ENCODE measurements at regions not wholly inside any gene's neighbourhood (a gene's known extent, or its start where the extent isn't known, plus 50 kb on each side); places are given as distances from the start of the nearest gene placed in this dataset.
"Not testable (repeated sequence)": the region's sequence is repeated elsewhere in the genome, so short reads cannot be mapped to it uniquely, and the experiment has no call there.

DNA sequence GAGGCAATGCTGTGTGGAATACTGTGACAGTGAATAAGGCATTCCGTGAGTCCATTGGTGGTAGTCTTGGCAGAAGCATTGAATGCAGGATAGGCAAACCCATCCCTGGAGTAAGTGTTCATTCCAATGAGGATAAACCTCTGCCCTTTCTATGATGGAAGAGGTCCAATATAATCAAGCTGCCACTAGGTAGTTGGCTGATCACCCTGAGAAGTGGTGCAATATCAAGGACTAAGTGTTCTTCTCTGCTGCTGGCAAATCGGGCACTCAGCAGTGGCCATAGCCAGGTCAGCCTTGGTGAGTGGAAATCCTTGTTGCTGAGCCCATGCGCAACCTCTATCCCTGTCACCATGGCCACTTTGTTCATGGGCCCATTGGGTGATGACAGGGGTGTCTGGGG lies 70.1 kb downstream of the FBXO4 start:
- no peak overlapping the region for H3K9ac ChIP-seq (ENCODE audit: low read depth, low read length)
- no peak overlapping the region for H3K4me3 ChIP-seq (ENCODE audit: low read depth, low read length)
- no peaks in the 10 kb centered on the region for H3K9me3 ChIP-seq (ENCODE audit: control insufficient read depth, insufficient read depth, low read length)
- no peaks in the 10 kb centered on the region for H3K27me3 ChIP-seq (ENCODE audit: control insufficient read depth, insufficient read depth, low read length)
- H3K4me1 ChIP-seq (ENCODE audit: control insufficient read depth, insufficient read depth, low read length) = no peaks in the 10 kb centered on the region
- H3K36me3 ChIP-seq (ENCODE audit: control insufficient read depth, insufficient read depth, low read length) = no peaks in the 10 kb centered on the region

DNA sequence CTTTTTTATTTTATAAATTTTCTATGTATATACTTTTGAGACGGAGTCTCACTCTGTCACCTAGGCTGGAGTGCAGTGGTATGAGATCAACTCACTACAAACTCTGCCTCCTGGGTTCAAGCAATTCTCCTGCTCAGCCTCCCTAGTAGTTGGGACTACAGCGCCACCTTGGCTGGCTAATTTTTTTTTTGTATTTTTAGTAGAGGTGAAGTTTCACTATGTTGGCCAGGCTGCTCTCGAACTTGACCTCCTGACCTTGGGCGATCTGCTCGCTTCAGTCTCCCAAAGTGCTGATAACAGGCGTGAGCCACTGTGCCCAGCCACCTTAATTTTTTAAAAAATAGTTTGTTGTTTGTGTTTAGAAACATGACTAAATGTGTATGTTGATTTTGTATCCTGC lies 76.6 kb downstream of the FBXO4 start:
- Histone ChIP-seq H3K36me3 (ENCODE audit: control insufficient read depth, insufficient read depth, low read length) (no peaks in the 10 kb centered on the region), H3K9me3 (ENCODE audit: control insufficient read depth, insufficient read depth, low read length) (no peaks in the 10 kb centered on the region), H3K4me1 (ENCODE audit: control insufficient read depth, insufficient read depth, low read length) (no peaks in the 10 kb centered on the region), H3K27me3 (ENCODE audit: control insufficient read depth, insufficient read depth, low read length) (no peaks in the 10 kb centered on the region), H3K4me3 (ENCODE audit: low read depth, low read length) (no peak overlapping the region), H3K9ac (ENCODE audit: low read depth, low read length) (no peak overlapping the region)

DNA sequence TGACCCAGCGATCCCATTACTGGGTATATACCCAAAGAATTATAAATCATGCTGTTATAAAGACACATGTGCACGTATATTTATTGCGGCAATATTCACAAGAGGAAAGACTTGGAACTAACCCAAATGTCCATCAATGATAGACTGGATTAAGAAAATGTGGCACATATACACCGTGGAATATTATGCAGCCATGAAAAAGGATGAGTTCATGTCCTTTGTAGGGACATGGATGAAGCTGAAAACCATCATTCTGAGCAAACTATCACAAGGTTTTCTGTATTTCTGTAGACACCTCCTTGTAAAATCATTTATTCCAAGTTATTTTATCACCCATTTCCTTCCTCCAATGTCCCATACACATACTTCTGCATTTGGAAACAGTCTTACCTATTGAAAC lies 78.8 kb downstream of the FBXO4 start:
- H3K9ac ChIP-seq (ENCODE audit: low read depth, low read length); H3K9me3 ChIP-seq (ENCODE audit: control insufficient read depth, insufficient read depth, low read length); H3K4me1 ChIP-seq (ENCODE audit: control insufficient read depth, insufficient read depth, low read length); H3K27me3 ChIP-seq (ENCODE audit: control insufficient read depth, insufficient read depth, low read length); H3K4me3 ChIP-seq (ENCODE audit: low read depth, low read length); H3K36me3 ChIP-seq (ENCODE audit: control insufficient read depth, insufficient read depth, low read length): not testable (repeated sequence)

DNA sequence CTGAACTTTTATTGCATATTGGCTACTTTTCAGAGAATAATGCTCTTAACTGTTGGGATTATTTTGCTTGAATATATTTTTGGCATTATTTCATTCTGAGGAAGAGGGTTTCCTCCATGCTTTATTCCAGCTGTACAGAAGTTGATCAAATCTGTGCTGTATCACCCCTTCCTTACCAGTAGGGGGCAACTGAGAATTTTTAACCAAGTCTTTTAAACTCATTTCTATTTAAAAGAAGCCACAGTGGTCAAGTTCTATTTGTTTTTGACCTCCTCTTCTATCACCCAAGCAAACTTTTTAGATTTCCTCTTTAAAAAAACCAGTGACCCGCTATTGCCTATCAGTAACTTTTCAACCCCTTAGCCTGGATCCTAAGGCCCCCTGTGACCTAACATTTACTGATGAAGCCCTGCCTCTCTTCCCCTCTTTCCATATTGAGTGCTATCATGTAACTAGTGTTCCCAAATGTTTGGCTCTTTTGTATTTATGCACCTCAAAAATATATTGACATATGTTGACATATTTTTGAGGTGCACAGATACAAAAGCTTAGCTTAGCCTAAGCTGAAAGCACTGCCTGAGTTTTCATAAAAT lies 80.6 kb downstream of the FBXO4 start:
- Histone ChIP-seq H3K4me3 (ENCODE audit: low read depth, low read length) (no peak overlapping the region), H3K27me3 (ENCODE audit: control insufficient read depth, insufficient read depth, low read length) (no peaks in the 10 kb centered on the region), H3K4me1 (ENCODE audit: control insufficient read depth, insufficient read depth, low read length) (no peaks in the 10 kb centered on the region), H3K9ac (ENCODE audit: low read depth, low read length) (no peak overlapping the region), H3K36me3 (ENCODE audit: control insufficient read depth, insufficient read depth, low read length) (no peaks in the 10 kb centered on the region), H3K9me3 (ENCODE audit: control insufficient read depth, insufficient read depth, low read length) (no peaks in the 10 kb centered on the region)

DNA sequence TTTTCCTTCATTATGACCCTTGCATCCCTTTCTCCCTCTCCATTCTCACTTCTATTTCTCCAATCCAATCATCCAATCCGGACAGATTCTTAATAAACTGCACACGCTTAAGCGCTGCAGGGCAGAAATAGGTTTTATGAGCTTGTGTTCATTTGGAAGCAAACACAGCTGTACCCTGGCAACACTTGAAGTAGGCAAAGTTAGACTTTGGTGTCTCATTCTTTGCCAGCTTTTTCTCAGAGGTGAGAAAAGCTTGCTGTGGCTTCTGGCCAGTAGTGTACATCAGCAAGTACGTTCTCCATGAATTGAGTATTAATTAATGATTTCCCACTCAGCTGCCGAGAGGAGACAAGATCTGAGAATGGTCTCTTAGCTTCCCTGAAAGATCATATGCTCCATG lies 88.5 kb downstream of the FBXO4 start:
- no peak overlapping the region for H3K9ac ChIP-seq (ENCODE audit: low read depth, low read length)
- H3K4me1 ChIP-seq (ENCODE audit: control insufficient read depth, insufficient read depth, low read length) = no peaks in the 10 kb centered on the region
- no peaks in the 10 kb centered on the region for H3K27me3 ChIP-seq (ENCODE audit: control insufficient read depth, insufficient read depth, low read length)
- no peaks in the 10 kb centered on the region for H3K36me3 ChIP-seq (ENCODE audit: control insufficient read depth, insufficient read depth, low read length)
- no peaks in the 10 kb centered on the region for H3K9me3 ChIP-seq (ENCODE audit: control insufficient read depth, insufficient read depth, low read length)
- no peak overlapping the region for H3K4me3 ChIP-seq (ENCODE audit: low read depth, low read length)

DNA sequence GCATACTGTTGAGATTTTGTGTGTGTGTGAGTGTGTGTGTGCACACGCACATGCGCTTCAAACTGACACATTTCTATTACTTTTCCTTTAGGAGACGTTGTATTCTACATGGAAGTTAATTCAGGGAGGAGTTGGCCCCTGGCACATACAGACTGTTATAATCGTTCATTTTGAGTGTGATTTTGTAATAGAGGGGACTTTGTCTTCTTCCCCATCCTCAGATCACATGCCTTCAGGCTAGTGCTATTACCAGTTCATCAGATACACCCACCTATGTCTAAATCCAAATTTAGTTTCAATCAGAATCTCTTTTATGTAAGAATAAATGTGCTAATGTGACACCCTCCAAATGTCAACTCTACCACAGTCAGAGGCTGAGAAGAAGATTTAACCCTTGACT lies 90.2 kb downstream of the FBXO4 start:
- Histone ChIP-seq H3K4me1 (ENCODE audit: control insufficient read depth, insufficient read depth, low read length) (no peaks in the 10 kb centered on the region), H3K4me3 (ENCODE audit: low read depth, low read length) (no peak overlapping the region), H3K9ac (ENCODE audit: low read depth, low read length) (no peak overlapping the region), H3K36me3 (ENCODE audit: control insufficient read depth, insufficient read depth, low read length) (no peaks in the 10 kb centered on the region), H3K27me3 (ENCODE audit: control insufficient read depth, insufficient read depth, low read length) (no peaks in the 10 kb centered on the region), H3K9me3 (ENCODE audit: control insufficient read depth, insufficient read depth, low read length) (no peaks in the 10 kb centered on the region)

DNA sequence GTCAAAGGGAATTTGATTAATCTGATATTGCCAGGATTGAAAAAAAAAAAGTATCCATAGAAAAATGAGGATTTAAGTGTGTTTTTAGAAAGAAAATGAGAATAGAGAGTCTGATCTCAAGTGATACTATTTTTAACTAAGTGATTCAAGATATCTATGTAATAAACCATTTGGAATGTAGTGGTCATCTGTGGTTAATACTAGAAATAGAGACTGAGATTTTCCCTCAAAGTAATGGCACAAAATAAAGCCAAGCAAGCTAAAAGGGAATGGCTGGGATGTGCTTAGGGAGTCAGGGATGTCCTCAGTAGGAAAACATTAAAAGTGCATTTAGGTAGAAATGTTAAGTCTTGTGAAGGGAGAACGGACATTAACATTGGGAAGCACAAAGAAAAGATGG lies 90.6 kb downstream of the FBXO4 start:
- H3K4me1 ChIP-seq (ENCODE audit: control insufficient read depth, insufficient read depth, low read length) = no peaks in the 10 kb centered on the region
- H3K4me3 ChIP-seq (ENCODE audit: low read depth, low read length) = no peak overlapping the region
- H3K9ac ChIP-seq (ENCODE audit: low read depth, low read length) = no peak overlapping the region
- H3K9me3 ChIP-seq (ENCODE audit: control insufficient read depth, insufficient read depth, low read length) = no peaks in the 10 kb centered on the region
- no peaks in the 10 kb centered on the region for H3K36me3 ChIP-seq (ENCODE audit: control insufficient read depth, insufficient read depth, low read length)
- no peaks in the 10 kb centered on the region for H3K27me3 ChIP-seq (ENCODE audit: control insufficient read depth, insufficient read depth, low read length)

DNA sequence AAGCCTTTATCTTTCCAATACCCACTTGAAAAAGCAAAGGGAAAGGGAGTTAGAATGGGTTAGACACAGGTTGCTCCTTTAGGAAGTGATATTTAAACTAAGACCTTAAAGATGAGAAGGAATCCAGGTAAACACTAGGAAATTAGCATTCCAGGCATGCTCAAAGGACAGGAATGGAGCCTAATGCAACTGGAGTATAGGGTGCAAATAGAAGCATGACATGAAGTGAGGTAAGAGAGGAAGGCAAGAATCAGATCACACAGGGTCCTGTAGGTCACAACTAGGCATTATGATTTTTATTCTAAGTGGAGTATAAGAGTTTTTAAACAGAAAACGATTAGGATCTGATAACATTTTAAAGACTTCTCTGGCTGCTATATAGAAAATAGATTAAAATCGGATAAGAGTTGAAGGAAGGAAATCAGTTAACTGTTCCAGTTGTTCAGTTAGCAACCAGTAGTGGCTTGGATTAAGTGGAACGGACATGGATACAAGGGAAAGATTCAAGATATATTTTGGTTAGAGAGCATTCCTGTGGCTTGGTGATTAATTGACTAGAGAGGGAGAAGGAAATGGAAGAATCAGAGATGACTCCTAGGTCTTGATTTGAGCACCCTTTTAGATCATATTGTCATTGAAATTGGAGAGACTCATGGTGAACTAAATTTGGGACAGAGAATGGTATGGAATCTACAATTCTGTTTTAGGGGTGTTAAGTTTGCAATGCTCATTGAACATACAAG lies 95.9 kb downstream of the FBXO4 start:
- Histone ChIP-seq H3K4me1 (ENCODE audit: control insufficient read depth, insufficient read depth, low read length) (no peaks in the 10 kb centered on the region), H3K4me3 (ENCODE audit: low read depth, low read length) (no peak overlapping the region), H3K9ac (ENCODE audit: low read depth, low read length) (peak overlapping the region; percentile 10), H3K9me3 (ENCODE audit: control insufficient read depth, insufficient read depth, low read length) (no peaks in the 10 kb centered on the region), H3K27me3 (ENCODE audit: control insufficient read depth, insufficient read depth, low read length) (no peaks in the 10 kb centered on the region), H3K36me3 (ENCODE audit: control insufficient read depth, insufficient read depth, low read length) (no peaks in the 10 kb centered on the region)

DNA sequence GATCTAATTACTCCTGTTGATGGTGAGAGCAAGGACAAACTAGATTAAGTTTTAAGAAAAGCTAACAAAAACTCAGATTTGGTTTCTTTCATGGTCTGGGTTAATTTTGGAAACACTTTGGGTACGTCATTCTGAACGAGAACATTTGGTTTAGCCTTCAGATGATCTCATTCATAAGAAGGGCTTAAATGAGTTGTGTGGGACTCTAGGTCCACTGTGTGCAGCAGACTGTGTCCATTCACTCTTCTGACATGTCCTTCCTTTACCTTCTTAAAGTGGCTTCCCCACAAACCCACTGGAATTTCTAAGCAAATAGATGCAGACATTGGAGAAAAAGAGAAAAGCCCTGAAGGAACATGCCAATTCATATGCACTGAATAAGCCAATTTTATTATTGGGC lies 96.8 kb downstream of the FBXO4 start:
- Histone ChIP-seq H3K4me3 (ENCODE audit: low read depth, low read length) (no peak overlapping the region), H3K36me3 (ENCODE audit: control insufficient read depth, insufficient read depth, low read length) (no peaks in the 10 kb centered on the region)

DNA sequence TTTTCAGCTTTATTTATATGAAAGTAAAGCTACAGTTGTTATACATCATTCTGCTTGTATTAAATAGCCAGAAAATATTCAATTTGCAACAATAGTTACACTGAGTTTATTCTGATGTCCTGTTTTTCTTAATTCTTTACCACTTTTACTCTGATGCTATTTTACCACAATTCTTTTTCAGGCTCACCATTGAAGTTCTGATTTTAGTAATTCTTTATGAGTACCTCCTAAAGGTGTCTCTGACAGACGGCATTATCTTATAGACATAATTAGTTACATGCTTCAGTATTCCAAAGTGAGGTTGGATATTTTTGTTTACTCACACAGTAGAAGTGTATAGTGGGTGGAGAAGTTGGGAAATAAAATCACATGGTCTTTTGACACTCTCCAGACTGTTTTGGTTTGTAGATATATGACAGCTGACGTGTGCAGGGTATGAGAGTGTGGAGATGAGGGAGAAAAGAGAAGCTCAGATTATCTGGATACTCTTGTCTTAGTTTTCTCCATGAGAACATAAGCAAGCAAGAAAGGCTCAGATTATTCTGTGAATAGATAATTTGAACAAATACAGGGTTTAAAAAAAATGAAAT lies 97.4 kb downstream of the FBXO4 start:
- Histone ChIP-seq H3K9ac (ENCODE audit: low read depth, low read length) (no peak overlapping the region), H3K4me3 (ENCODE audit: low read depth, low read length) (no peak overlapping the region), H3K4me1 (ENCODE audit: control insufficient read depth, insufficient read depth, low read length) (no peaks in the 10 kb centered on the region), H3K9me3 (ENCODE audit: control insufficient read depth, insufficient read depth, low read length) (no peaks in the 10 kb centered on the region), H3K36me3 (ENCODE audit: control insufficient read depth, insufficient read depth, low read length) (no peaks in the 10 kb centered on the region), H3K27me3 (ENCODE audit: control insufficient read depth, insufficient read depth, low read length) (no peaks in the 10 kb centered on the region)

More for the DNA sequence above, 96.8 kb downstream of the FBXO4 start:
- no peaks in the 10 kb centered on the region for H3K4me1 ChIP-seq (ENCODE audit: control insufficient read depth, insufficient read depth, low read length)
- H3K9me3 ChIP-seq (ENCODE audit: control insufficient read depth, insufficient read depth, low read length) = no peaks in the 10 kb centered on the region
- H3K9ac ChIP-seq (ENCODE audit: low read depth, low read length) = no peak overlapping the region
- no peaks in the 10 kb centered on the region for H3K27me3 ChIP-seq (ENCODE audit: control insufficient read depth, insufficient read depth, low read length)

DNA sequence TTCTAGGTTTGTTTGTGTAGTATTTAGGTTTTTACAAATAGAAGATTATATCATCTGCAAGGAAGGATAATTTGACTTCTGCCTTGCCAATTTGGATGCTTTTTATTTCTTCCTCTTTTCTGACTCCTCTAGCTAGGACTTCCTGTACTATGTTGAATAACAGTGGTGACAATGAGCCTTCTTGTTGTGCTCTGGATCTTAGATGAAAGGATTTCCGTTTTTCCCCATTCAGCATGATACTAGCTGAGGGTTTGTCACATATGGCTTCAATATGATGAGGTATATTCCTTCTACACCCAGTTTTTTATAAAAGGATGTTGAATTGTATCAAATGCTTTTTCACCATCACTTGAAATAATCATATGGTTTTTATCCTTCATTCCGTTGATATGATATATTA lies 101.4 kb downstream of the FBXO4 start:
- Histone ChIP-seq H3K9ac (ENCODE audit: low read depth, low read length) (no peak overlapping the region), H3K27me3 (ENCODE audit: control insufficient read depth, insufficient read depth, low read length) (no peaks in the 10 kb centered on the region), H3K4me3 (ENCODE audit: low read depth, low read length) (no peak overlapping the region), H3K36me3 (ENCODE audit: control insufficient read depth, insufficient read depth, low read length) (no peaks in the 10 kb centered on the region), H3K9me3 (ENCODE audit: control insufficient read depth, insufficient read depth, low read length) (no peaks in the 10 kb centered on the region), H3K4me1 (ENCODE audit: control insufficient read depth, insufficient read depth, low read length) (no peaks in the 10 kb centered on the region)

DNA sequence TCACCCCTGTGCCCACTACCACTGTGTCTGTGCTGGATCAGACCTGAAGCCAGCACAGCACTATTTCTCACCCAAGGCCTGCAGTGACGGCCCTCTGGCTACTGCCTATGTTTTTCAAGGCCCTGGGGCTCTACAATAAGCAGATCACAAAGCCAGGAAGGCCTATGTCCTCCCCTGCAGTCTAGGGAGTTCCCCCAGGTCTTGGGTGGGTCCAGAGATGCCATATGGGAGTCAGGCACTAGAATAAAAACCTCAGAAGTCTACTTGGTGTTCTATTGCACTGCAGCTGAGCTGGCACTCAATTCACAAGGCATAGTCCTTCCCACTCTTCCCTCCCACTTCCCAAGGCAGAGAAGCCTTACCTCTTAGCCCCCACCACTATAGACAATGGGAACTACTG lies 107.1 kb downstream of the FBXO4 start:
- H3K4me3 ChIP-seq (ENCODE audit: low read depth, low read length) = no peak overlapping the region
- no peaks in the 10 kb centered on the region for H3K36me3 ChIP-seq (ENCODE audit: control insufficient read depth, insufficient read depth, low read length)
- H3K9me3 ChIP-seq (ENCODE audit: control insufficient read depth, insufficient read depth, low read length) = no peaks in the 10 kb centered on the region
- H3K9ac ChIP-seq (ENCODE audit: low read depth, low read length) = no peak overlapping the region
- H3K4me1 ChIP-seq (ENCODE audit: control insufficient read depth, insufficient read depth, low read length) = no peaks in the 10 kb centered on the region
- no peaks in the 10 kb centered on the region for H3K27me3 ChIP-seq (ENCODE audit: control insufficient read depth, insufficient read depth, low read length)

All from iPS-15b (cell line).